Suprapubic skin (tissue), 4 donors: ENCODE measurements at regions not wholly inside any gene's neighbourhood (a gene's known extent, or its start where the extent isn't known, plus 50 kb on each side); places are given as distances from the start of the nearest gene placed in this dataset.
"Not testable (repeated sequence)": the region's sequence is repeated elsewhere in the genome, so short reads cannot be mapped to it uniquely, and the experiment has no call there.

Source experiments
- DNase-seq, 2 donors: peaks; one replicate each; pipeline ENCODE4 v3.0.0-alpha.2; 2019; ENCODE audit warnings: low spot score in 2 of 2
- H3K27ac ChIP-seq: fragments of 200-600 bp; sonication (generic); one replicate; pipeline ENCODE4 v1.5.1; 2019
- H3K27me3 ChIP-seq: fragments of 200-600 bp; sonication (generic); one replicate; pipeline ENCODE4 v1.5.1; 2019
- H3K36me3 ChIP-seq: fragments of 200-600 bp; sonication (generic); one replicate; pipeline ENCODE4 v1.5.1; 2019
- H3K4me1 ChIP-seq: fragments of 200-600 bp; sonication (generic); one replicate; pipeline ENCODE4 v1.5.1; 2019
- H3K4me3 ChIP-seq: fragments of 200-600 bp; sonication (generic); one replicate; pipeline ENCODE4 v1.5.1; 2019; ENCODE audit warnings: mild to moderate bottlenecking
- H3K9me3 ChIP-seq: fragments of 200-600 bp; sonication (generic); one replicate; pipeline ENCODE4 v1.5.1; 2019
- EP300 ChIP-seq: sonication (generic); formaldehyde crosslinking; IDR thresholded peaks from one replicate; pipeline ENCODE4 v1.6.1; 2017; ENCODE audit warnings: antibody characterized with exemption
- POLR2A ChIP-seq, 2 donors: fragments of 450-650 bp; IDR thresholded peaks; one replicate each; pipeline ENCODE4 v1.6.1; 2017; ENCODE audit warnings: antibody characterized with exemption in 2 of 2, mild to moderate bottlenecking in 2 of 2, moderate library complexity in 2 of 2
- POLR2AphosphoS5 ChIP-seq, 3 donors: sonication (generic); formaldehyde crosslinking; IDR thresholded peaks; one replicate each; pipeline ENCODE4 v1.6.1; 2017; ENCODE audit warnings: antibody characterized with exemption in 3 of 3
- WGBS: methylation state at CpG from one replicate; pipeline ENCODE4 v1.1.5; 2018; 5-methylcytosine and 5-hydroxymethylcytosine counted together
- TF ChIP-seq, protein P1 (sequence below), 2 donors: fragments of 200-600 bp in 1 of 2; fragments of 450-650 bp in 1 of 2; sonication (generic) in 1 of 2; IDR thresholded peaks; one replicate each; pipeline ENCODE4 v1.5.1; 2016 to 2019; ENCODE audit warnings: antibody characterized with exemption in 2 of 2, mild to moderate bottlenecking in 1 of 2, moderate library complexity in 1 of 2

DNA sequence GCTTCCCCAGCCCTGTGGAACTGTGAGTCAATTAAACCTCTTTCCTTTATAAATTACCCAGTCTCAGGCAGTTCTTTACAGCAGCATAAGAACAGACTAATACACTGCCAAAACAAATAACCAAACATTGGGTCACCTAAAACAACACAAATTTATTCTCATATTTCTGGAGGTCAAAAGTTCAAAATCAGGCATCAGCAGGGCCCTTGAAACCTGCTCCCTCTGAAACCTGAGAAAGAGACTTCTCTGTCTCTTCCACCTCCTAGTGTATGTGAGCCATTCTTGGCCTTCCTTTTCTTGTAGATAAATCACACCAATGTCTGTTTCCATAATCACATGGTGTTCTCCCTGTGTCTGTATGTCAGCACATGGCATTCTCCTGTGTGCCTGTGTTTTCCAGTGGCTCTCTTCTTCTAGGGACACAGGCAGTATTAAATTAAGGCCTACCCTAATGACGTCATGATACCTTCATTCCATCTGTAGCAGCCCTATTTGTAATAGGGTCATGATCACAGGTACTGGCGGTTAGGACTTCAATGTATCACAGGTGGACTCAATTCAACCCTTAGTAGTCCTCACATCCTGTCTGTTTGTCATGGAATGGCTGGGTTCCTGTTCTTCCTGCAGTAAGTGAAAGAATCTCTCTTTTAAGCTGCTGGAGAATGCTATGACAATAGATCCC, 147.3 kb upstream of the CLNK start:
- Histone ChIP-seq H3K27me3 (no peaks in the 10 kb centered on the region), H3K36me3 (no peaks in the 10 kb centered on the region), H3K4me1 (no peaks in the 10 kb centered on the region), H3K27ac (no peak overlapping the region), H3K4me3 (no peak overlapping the region), H3K9me3 (no peaks in the 10 kb centered on the region)
- TF ChIP-seq, protein P1, sequence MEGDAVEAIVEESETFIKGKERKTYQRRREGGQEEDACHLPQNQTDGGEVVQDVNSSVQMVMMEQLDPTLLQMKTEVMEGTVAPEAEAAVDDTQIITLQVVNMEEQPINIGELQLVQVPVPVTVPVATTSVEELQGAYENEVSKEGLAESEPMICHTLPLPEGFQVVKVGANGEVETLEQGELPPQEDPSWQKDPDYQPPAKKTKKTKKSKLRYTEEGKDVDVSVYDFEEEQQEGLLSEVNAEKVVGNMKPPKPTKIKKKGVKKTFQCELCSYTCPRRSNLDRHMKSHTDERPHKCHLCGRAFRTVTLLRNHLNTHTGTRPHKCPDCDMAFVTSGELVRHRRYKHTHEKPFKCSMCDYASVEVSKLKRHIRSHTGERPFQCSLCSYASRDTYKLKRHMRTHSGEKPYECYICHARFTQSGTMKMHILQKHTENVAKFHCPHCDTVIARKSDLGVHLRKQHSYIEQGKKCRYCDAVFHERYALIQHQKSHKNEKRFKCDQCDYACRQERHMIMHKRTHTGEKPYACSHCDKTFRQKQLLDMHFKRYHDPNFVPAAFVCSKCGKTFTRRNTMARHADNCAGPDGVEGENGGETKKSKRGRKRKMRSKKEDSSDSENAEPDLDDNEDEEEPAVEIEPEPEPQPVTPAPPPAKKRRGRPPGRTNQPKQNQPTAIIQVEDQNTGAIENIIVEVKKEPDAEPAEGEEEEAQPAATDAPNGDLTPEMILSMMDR (IDR thresholded peaks at IDR 0.05) = no peak
- TF ChIP-seq EP300 (no peak), POLR2A (IDR thresholded peaks at IDR 0.05) (no peak), POLR2AphosphoS5 (IDR thresholded peaks at IDR 0.05) (no peak)
- DNase-seq = no peak
- 77% methylated on average over 2 of the region's 2 CpGs for WGBS

DNA sequence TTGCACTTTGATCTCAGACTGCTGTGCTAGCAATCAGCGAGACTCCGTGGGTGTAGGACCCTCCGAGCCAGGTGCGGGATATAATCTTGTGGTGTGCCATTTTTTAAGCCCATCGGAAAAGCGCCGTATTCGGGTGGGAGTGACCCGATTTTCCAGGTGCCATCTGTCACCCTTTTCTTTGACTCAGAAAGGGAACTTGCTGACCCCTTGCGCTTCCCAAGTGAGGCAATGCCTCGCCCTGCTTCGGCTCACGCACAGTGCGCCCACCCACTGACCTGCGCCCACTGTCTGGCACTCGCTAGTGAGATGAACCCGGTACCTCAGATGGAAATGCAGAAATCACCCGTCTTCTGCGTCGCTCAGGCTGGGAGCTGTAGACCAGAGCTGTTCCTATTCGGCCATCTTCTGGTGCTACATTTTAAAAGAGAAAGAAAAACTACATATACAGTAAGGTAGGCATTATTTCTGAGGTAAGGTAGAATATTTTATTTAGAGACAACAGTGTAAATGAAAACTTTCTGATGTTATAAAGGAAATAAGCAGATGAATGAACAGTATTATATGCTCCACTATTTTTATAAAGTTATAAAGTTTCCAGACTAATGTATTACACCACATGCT, 144.5 kb upstream of the CLNK start:
- H3K9me3 ChIP-seq, H3K27ac ChIP-seq, H3K36me3 ChIP-seq, H3K27me3 ChIP-seq, H3K4me1 ChIP-seq, DNase-seq, H3K4me3 ChIP-seq: not testable (repeated sequence)
- WGBS = 94% methylated on average over 21 of the region's 21 CpGs

DNA sequence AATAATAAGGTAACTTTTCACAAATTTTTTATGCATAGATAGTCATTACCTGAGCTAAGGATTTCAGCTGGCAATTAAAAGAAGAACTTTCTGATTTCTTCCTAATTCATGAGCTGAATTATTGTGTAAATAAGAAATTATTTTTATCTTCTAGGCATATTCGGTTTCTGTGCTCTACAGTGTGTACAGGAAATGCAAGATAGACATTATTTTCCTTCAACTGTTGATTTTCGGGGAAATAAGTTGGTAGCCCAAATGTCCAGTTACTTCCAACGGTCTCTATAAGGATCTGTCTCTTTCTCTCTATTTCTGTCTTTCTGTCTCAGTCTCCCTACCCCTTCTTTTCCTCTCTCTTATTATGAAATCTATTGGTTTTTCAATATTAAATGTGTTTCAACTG, 137.3 kb upstream of the CLNK start:
- Histone ChIP-seq H3K36me3 (no peaks in the 10 kb centered on the region), H3K27ac (no peak overlapping the region), H3K4me3 (no peak overlapping the region), H3K9me3 (no peaks in the 10 kb centered on the region), H3K4me1 (no peaks in the 10 kb centered on the region), H3K27me3 (no peaks in the 10 kb centered on the region)
- 80% methylated on average over 3 of the region's 3 CpGs for WGBS
- TF ChIP-seq POLR2A (IDR thresholded peaks at IDR 0.05) = no peak
- TF ChIP-seq EP300 = no peak
- no peak for TF ChIP-seq POLR2AphosphoS5 (IDR thresholded peaks at IDR 0.05)
- TF ChIP-seq, protein P1 (IDR thresholded peaks at IDR 0.05) = no peak
- no peak for DNase-seq

DNA sequence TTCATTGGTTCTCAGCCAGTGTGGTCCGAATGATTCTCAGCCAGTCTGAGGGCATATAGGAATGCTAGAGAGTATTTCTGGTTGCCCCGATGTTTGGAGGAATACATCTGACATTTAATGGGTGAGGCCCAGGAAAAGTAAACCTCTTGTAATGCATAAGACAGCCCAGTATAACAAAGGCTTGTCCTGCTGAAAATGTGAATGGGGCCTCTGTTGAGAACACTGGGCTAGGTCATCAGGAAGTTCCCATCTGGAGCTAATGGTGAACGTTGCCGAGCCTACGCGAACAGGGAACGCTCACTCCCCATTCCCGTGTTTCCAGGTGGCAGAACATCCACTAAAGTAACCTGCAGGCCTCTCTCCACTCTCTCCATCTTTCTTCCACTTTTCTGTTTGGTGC, 132.0 kb upstream of the CLNK start:
- Histone ChIP-seq H3K9me3 (no peaks in the 10 kb centered on the region), H3K27ac (no peak overlapping the region), H3K4me3 (no peak overlapping the region), H3K27me3 (no peaks in the 10 kb centered on the region), H3K36me3 (no peaks in the 10 kb centered on the region), H3K4me1 (no peaks in the 10 kb centered on the region)
- TF ChIP-seq, protein P1 (IDR thresholded peaks at IDR 0.05) = no peak
- TF ChIP-seq POLR2A (IDR thresholded peaks at IDR 0.05) = no peak
- no peak for TF ChIP-seq POLR2AphosphoS5 (IDR thresholded peaks at IDR 0.05)
- no peak for TF ChIP-seq EP300
- 91% methylated on average over 8 of the region's 8 CpGs for WGBS
- no peak for DNase-seq

DNA sequence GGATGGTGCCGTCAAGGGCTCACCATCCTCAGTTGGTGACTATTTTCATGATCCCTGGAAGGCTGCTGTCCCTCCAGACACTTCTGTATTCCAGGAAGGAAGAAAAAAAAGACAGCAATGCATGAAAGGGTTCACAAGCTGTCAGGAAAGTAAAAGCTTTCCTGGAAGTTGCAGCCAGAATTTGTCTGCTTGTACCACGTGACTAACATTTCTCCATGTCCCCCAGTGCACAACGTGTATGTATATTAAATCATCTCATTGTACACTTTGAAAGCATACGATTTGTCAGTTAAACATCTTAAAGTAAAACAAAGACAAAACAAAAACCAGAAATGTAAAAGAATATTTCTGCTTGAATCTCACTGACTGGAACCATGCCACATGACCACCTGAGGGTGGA, 127.4 kb upstream of the CLNK start:
- Histone ChIP-seq H3K9me3 (no peaks in the 10 kb centered on the region), H3K27me3 (no peaks in the 10 kb centered on the region), H3K4me3 (no peak overlapping the region), H3K36me3 (no peaks in the 10 kb centered on the region), H3K4me1 (no peaks in the 10 kb centered on the region), H3K27ac (no peak overlapping the region)
- TF ChIP-seq POLR2A (IDR thresholded peaks at IDR 0.05) (no peak), POLR2AphosphoS5 (IDR thresholded peaks at IDR 0.05) (no peak), EP300 (no peak)
- TF ChIP-seq, protein P1 (IDR thresholded peaks at IDR 0.05) = no peak
- no peak for DNase-seq
- WGBS = 38% methylated on average over 4 of the region's 4 CpGs
